Left lobe of liver (tissue), 2 donors: ENCODE measurements at regions not wholly inside any gene's neighbourhood (a gene's known extent, or its start where the extent isn't known, plus 50 kb on each side); places are given as distances from the start of the nearest gene placed in this dataset.

ENCODE experiments used
- ATAC-seq: fragments of 200-7000 bp; cut with Tn5 transposase; one replicate; pipeline ENCODE4 v1.9.1; 2020; ENCODE audit warnings: mild to moderate bottlenecking, moderate library complexity
- DNase-seq: peaks from one replicate; pipeline ENCODE4 v3.0.0-alpha.2; 2020; ENCODE audit warnings: low spot score
- donor health status: DM: no; HTN: no; CAD: no; lungs with moderate emphysema.
- donor health status: DM: no; HTN: yes; CAD: no.

- no peak for ATAC-seq
Observed at GRCh38 chr2:220081171-220081570, 453.7 kb downstream of the SLC4A3 start.

DNA sequence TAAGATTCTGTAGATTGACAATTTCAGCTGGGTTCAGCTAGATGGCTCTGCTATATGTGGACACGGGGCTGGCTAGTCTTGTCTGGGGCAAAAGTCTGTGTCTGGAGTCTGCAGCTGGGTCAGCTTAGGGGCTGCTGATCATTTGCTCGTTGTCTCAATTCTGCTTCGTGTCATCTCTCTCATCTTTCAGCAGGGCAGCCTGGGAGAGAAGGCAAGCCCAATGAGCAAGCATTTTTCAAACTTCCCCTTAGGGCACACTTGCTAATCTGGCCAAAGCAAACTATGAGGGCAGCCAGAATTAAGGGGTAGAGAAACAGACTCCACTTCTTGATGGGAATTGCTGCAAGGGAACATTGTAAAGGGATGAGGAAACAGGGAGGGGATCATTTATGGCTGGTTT lies 462.6 kb downstream of the SLC4A3 start:
- no peak for DNase-seq
- ATAC-seq = no peak

More at GRCh38 chr2:220081171-220081570, 453.7 kb downstream of the SLC4A3 start:
- no peak for DNase-seq

DNA sequence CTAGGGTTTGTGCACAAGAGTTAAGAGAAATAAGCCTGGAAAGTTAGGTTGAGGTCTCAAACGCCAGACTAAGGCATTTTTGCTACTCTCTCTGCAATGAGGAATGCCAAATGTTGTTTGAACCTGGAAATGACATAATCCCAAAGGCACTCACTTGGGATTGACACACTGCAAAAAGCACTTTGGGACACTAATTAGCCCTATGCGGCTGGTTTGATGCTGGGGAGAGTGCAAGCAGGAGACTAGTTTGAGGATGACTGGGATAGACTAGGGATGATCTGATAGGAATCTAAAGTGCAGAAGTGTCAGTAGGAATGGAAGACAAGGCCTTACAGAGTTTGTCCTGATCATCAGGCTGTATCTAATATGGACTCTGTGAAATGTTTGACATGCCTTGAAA lies 469.0 kb downstream of the SLC4A3 start:
- DNase-seq = no peak
- no peak for ATAC-seq

- DNase-seq (no peak), ATAC-seq (no peak)
Observed at GRCh38 chr2:220101980-220102379, 474.6 kb downstream of the SLC4A3 start.

DNA sequence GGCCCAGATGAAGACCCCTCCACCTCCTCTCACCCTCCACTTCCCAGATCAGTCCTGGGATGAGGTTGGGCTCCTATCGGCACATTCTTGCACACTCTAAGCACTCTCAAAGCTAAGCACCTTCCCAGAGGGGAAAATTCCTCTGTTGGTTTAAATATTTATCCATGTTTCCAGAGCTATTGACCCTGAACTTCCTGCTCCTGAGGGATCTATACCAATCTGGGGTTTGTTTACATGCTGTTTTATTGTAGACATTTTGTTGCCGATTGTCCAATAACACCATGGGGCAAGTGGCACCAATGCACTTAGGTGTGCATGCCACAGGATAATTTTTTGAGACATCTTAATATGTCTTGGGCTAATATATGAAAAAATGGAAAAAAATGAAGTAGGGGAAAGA lies 476.2 kb downstream of the SLC4A3 start:
- ATAC-seq = no peak

GRCh38 chr2:220104871-220105351 lies 477.5 kb downstream of the SLC4A3 start:
- ATAC-seq = no peak
- no peak for DNase-seq

More for the DNA sequence above, 476.2 kb downstream of the SLC4A3 start:
- no peak for DNase-seq

GRCh38 chr2:220106065-220106464 lies 478.6 kb downstream of the SLC4A3 start:
- ATAC-seq (no peak), DNase-seq (no peak)

- no peak for ATAC-seq
- DNase-seq = no peak
Observed at GRCh38 chr2:220107380-220107791, 480.0 kb downstream of the SLC4A3 start.

DNA sequence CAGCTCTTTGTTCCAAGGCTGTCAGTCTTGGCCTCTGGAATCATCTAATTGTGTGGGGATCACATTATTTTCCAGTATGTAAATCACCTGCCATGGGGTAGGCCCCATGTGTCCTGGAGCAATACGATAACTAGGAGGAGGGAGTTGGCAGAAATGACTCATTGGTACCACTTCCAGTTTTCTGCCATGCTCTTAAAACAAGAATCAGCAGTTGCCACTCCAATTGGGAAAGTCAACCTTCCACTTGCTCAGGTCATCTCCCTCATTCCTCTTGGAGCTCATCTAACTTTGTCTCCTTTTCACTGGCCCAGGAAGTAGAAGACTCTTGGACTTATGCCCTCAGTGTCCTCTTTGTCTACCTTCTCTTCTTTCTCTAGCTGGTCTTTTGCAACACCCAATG lies 487.0 kb downstream of the SLC4A3 start:
- DNase-seq = no peak

GRCh38 chr2:220117025-220117424 lies 489.6 kb downstream of the SLC4A3 start:
- ATAC-seq = no peak
- no peak for DNase-seq

More for the DNA sequence above, 487.0 kb downstream of the SLC4A3 start:
- no peak for ATAC-seq

- no peak for ATAC-seq
- no peak for DNase-seq
Observed at GRCh38 chr2:220120041-220120440, 492.6 kb downstream of the SLC4A3 start.

DNA sequence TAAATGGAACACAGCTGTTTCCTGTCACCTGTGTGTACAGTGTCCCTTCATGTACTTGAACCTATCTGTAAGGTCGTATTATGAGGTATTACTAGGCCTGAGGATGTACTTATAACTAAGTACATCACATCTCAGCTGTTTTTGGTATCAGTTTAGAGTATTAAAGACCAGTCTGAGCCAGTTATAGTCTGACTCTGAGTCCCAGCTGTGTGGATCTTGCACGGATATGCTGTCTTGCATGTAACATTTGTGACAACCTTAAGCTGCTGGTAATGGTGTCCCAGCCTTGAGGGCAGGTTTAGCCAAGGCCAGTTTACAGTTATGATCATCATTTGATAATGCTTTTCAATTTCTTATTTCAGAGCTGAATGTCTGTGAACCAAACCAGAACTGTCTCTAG lies 496.3 kb downstream of the SLC4A3 start:
- DNase-seq = no peak
- ATAC-seq = no peak

- ATAC-seq (no peak), DNase-seq (no peak)
Observed at GRCh38 chr2:220125551-220125950, 498.1 kb downstream of the SLC4A3 start.

DNA sequence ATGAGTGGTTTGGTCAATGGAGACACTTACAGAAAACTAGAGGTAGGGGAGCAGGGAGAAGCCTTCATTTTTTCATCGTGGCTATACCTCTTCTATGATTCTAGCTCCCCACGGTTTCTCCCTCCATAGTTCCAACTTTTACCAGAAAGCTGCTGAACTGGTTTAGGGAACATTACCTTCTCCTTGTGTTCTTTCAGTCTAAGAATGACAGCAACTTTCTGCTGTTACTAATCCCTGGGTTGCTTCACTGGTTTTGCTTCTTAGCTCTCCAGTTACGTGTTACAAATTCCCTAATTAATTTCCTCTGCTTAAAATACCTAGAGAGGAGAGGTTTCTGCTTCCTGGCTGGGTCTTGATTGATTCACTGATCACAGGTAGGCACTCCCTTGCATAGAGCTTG lies 499.9 kb downstream of the SLC4A3 start:
- ATAC-seq (no peak), DNase-seq (no peak)

DNA sequence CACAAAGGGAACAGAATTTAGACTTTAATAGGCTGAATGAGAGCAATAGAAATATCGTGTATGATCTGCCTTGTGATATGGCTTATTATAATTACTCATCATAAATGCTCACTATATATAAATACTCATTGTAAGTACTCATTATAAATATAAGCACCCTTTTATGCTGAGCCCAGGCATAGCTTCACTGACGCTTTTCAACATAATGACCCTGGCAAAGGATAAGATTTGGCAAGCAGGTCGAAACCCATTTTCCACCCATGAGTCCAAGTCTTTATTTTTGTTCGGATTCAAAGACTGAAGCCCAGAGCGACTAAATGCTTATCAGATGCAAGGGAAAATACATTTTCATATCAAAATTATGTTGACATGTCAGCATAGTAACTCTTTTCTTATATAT lies 500.4 kb downstream of the SLC4A3 start:
- DNase-seq (no peak), ATAC-seq (no peak)

DNA sequence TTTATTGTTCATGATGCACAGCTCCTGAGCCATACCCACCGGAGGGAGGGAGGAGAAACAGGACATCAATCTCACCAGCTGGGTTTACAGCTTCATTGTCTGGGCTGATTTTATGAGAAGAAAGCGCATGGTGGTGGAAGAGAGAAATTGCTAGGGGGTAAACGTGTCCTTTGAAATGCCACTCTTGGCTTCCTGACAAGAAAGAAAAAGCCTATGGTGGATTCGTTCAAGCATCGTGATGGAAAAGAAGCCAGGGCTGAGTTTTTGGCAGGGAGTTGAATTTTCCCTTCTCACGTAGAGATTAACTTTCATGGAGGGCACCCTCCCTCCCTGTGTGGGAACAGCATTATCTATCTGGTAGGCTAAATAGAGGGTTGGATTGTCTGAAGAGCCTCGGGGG lies 502.0 kb downstream of the SLC4A3 start:
- ATAC-seq = no peak
- no peak for DNase-seq

DNA sequence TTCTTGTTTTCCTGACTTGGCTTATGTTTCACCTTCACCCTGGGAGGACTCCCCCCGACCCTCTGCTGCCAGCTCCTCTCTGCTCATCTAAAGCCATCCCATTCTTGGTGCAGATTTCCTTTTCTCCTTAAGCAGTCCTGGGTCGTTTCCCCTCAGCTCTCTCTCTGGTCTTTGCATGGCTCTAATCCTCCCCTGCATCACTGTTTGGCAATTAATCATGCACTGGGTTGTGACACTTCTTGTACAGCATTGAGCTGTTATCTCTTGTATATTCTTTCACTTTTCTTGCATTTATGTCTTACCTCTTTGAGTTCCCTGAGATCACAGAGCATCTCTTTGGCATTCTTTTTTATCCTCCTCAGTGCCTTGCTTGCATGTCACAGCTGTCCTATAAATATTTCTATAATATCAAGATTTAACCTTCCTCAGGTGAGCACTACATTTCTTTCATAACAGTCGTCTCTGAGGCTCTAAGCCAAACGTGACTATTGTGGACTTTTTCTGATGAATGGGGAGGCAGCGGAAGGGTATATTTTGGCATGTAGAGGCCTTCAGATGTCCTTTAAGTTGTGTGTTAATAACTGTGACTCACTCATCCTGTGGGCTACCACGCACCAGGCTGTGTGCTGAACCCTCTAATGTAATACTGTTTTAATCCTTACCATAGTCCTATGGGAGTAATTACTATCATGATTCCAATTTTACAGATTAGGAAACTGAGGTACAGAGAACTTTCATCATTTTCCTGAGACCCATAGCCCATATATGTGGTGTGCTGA lies 507.5 kb downstream of the SLC4A3 start:
- no peak for DNase-seq
- ATAC-seq = no peak

DNA sequence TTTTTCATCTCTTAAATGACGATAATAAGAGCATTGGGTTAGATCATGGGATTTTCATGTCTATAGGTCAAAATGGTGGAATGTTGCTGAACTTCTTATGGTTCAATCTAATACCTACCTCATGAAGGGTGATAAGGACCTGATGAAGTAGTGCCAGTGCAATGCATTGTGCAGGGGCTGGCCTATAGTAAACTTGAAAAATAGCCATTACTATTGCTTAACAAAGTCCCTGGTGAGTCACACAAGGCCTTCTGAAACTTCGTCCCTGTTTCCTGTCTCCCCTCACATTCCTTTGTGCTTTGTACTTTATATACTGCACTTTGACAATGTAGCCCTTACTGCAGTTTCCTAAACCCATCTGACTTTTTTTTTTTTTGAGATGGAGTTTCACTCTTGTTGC lies 515.9 kb downstream of the SLC4A3 start:
- DNase-seq = no peak
- no peak for ATAC-seq

GRCh38 chr2:220144411-220144810 lies 517.0 kb downstream of the SLC4A3 start:
- no peak for DNase-seq
- ATAC-seq = no peak

GRCh38 chr2:220147161-220148038 lies 520.0 kb downstream of the SLC4A3 start:
- DNase-seq (no peak), ATAC-seq (no peak)

DNA sequence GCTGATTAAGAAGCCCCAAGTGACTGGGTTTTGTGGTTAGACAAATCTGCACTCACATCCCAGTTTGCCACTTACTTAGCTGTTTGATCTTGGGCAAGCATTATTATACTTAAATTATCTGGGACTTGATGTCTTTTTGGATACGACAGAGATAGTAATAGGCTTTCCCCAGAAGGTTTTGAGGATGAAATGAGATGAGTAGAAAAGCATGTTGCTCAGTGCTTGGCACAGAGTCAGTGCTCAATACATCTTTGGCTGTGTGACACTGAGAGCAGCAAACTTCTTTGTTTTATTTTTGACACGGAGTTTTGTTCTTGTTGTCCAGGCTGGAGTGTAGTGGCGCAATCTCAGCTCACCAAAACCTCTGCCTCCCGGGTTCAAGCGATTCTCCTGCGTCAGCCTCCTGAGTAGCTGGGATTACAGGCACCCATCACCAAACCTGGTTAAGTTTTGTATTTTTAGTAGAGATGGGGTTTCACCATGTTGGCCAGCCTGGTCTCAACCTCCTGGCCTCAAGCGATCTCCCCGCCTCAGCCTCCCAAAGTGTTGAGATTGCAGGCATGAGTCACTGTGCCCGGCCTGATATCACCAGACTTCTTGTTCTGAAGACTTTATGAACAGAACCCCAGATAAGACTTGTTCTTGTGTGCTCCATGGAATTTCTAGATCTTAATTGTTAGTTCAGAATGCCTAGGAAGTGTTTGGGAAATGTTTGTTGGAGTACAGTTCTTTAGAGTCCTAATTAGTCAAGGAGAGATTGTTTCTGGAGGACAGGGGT lies 521.2 kb downstream of the SLC4A3 start:
- ATAC-seq (no peak), DNase-seq (no peak)
